Astrocyte (in vitro differentiated cells and primary cell): ENCODE measurements at regions not wholly inside any gene's neighbourhood (a gene's known extent, or its start where the extent isn't known, plus 50 kb on each side); places are given as distances from the start of the nearest gene placed in this dataset.

Source experiments
- DNase-seq: peaks from one replicate; pipeline ENCODE4 v3.0.0-alpha.2; 2010; ENCODE audit warnings: low read depth
- FAIRE-seq: peaks from 2 replicates; lab custom pipeline; 2011; peaks lifted over from hg19 to GRCh38; lab: Jason Lieb, UNC
- H2AFZ ChIP-seq: 2 replicates; pipeline ENCODE4 v1.6.0; 2012; ENCODE audit warnings: low read depth, low read length, inconsistent platforms
- H3K27ac ChIP-seq: 2 replicates; pipeline ENCODE4 v1.5.1; 2011; ENCODE audit warnings: low read depth, low read length, inconsistent platforms
- H3K27me3 ChIP-seq: 2 replicates; pipeline ENCODE4 v1.6.0; 2011; ENCODE audit warnings: low read length, inconsistent platforms; ENCODE audit not compliant: insufficient read depth
- H3K36me3 ChIP-seq: 2 replicates; pipeline ENCODE4 v1.5.1; 2011; ENCODE audit warnings: low read length, inconsistent platforms; ENCODE audit not compliant: insufficient read depth
- H3K4me1 ChIP-seq: 2 replicates; pipeline ENCODE4 v1.5.1; 2011; ENCODE audit warnings: low read length, inconsistent platforms; ENCODE audit not compliant: insufficient read depth
- H3K4me2 ChIP-seq: 2 replicates; pipeline ENCODE4 v1.6.0; 2012; ENCODE audit warnings: low read length, inconsistent platforms
- H3K4me3 ChIP-seq: 2 replicates; pipeline ENCODE4 v1.5.1; 2011; ENCODE audit warnings: low read depth, mild to moderate bottlenecking, low read length, inconsistent platforms; ENCODE audit not compliant: insufficient read depth
- H3K79me2 ChIP-seq: 2 replicates; pipeline ENCODE4 v1.6.0; 2012; ENCODE audit warnings: mild to moderate bottlenecking, low read length, inconsistent platforms; ENCODE audit not compliant: insufficient read depth
- H3K9ac ChIP-seq: 2 replicates; pipeline ENCODE4 v1.6.0; 2012; ENCODE audit warnings: mild to moderate bottlenecking, low read length, inconsistent platforms
- H3K9me3 ChIP-seq: 2 replicates; pipeline ENCODE4 v1.5.1; 2012; ENCODE audit warnings: low read depth, mild to moderate bottlenecking, low read length, inconsistent platforms; ENCODE audit not compliant: insufficient read depth
- H4K20me1 ChIP-seq: 2 replicates; pipeline ENCODE4 v1.6.0; 2012; ENCODE audit warnings: low read length, inconsistent platforms; ENCODE audit not compliant: insufficient read depth
- H3K27ac Mint-ChIP-seq: one replicate; pipeline ENCODE4 v1.8.0; 2021; ENCODE audit warnings: mild to moderate bottlenecking, mixed read lengths; ENCODE audit not compliant: unreplicated experiment
- H3K27me3 Mint-ChIP-seq: one replicate; pipeline ENCODE4 v1.8.0; 2021; ENCODE audit warnings: low read depth, mixed read lengths; ENCODE audit not compliant: unreplicated experiment
- H3K36me3 Mint-ChIP-seq: one replicate; pipeline ENCODE4 v1.8.0; 2021; ENCODE audit warnings: low read depth, mixed read lengths; ENCODE audit not compliant: unreplicated experiment
- H3K4me1 Mint-ChIP-seq: one replicate; pipeline ENCODE4 v1.8.0; 2021; ENCODE audit warnings: low read depth, mixed read lengths; ENCODE audit not compliant: unreplicated experiment
- H3K4me3 Mint-ChIP-seq: one replicate; pipeline ENCODE4 v1.8.0; 2021; ENCODE audit warnings: mild to moderate bottlenecking, moderate library complexity, mixed read lengths; ENCODE audit not compliant: unreplicated experiment
- H3K9me3 Mint-ChIP-seq: one replicate; pipeline ENCODE4 v1.8.0; 2021; ENCODE audit warnings: mild to moderate bottlenecking, mixed read lengths; ENCODE audit not compliant: unreplicated experiment
- CTCF ChIP-seq: IDR thresholded peaks from 2 replicates; pipeline ENCODE4 v1.5.1; 2011; ENCODE audit warnings: low read depth, mild to moderate bottlenecking, inconsistent platforms, low read length, moderate library complexity; ENCODE audit not compliant: insufficient read depth
- EZH2 ChIP-seq: IDR thresholded peaks from 2 replicates; pipeline ENCODE4 v1.6.1; 2012; ENCODE audit warnings: mild to moderate bottlenecking, low read length, inconsistent platforms; ENCODE audit not compliant: insufficient read depth

- DNase-seq (no peak), FAIRE-seq (no peak)
- peaks cover 81% of the 10 kb centered on the region for H3K79me2 ChIP-seq
- Mint-ChIP-seq H3K9me3 (no peaks in the 10 kb centered on the region), H3K36me3 (peaks cover 18% of the 10 kb centered on the region), H3K4me1 (peaks cover 21% of the 10 kb centered on the region), H3K27me3 (no peaks in the 10 kb centered on the region), H3K4me3 (no peak overlapping the region), H3K27ac (no peak overlapping the region)
- H3K36me3 ChIP-seq, result no peaks in the 10 kb centered on the region
- no peak overlapping the region for H3K4me2 ChIP-seq
- no peaks in the 10 kb centered on the region for H3K4me1 ChIP-seq
- no peak overlapping the region for H3K27ac ChIP-seq
- TF ChIP-seq EZH2, result no peak
- no peak for TF ChIP-seq CTCF
- H4K20me1 ChIP-seq, result peaks cover 81% of the 10 kb centered on the region
- H2AFZ ChIP-seq, result no peak overlapping the region
- no peak overlapping the region for H3K4me3 ChIP-seq
- no peaks in the 10 kb centered on the region for H3K9me3 ChIP-seq
- no peak overlapping the region for H3K9ac ChIP-seq
- H3K27me3 ChIP-seq, result no peaks in the 10 kb centered on the region
These were observed 104.8 kb downstream of the RPL27A start for GRCh38 chr11:8787372-8787771.

GRCh38 chr11:8788616-8789015 lies 106.0 kb downstream of the RPL27A start:
- Histone ChIP-seq H3K4me1 (no peaks in the 10 kb centered on the region), H3K9ac (no peak overlapping the region), H3K79me2 (peaks cover 76% of the 10 kb centered on the region), H2AFZ (no peak overlapping the region), H4K20me1 (peaks cover 84% of the 10 kb centered on the region), H3K27me3 (no peaks in the 10 kb centered on the region), H3K4me2 (no peak overlapping the region), H3K4me3 (no peak overlapping the region), H3K27ac (no peak overlapping the region), H3K9me3 (no peaks in the 10 kb centered on the region), H3K36me3 (no peaks in the 10 kb centered on the region)
- peaks cover 21% of the 10 kb centered on the region for H3K4me1 Mint-ChIP-seq
- H3K27me3 Mint-ChIP-seq, result no peaks in the 10 kb centered on the region
- peak overlapping the region; percentile 43 for H3K27ac Mint-ChIP-seq
- DNase-seq (no peak), FAIRE-seq (no peak)
- no peak for TF ChIP-seq EZH2
- H3K9me3 Mint-ChIP-seq, result no peaks in the 10 kb centered on the region
- peak overlapping the region; percentile 62 for H3K4me3 Mint-ChIP-seq
- peaks cover 18% of the 10 kb centered on the region for H3K36me3 Mint-ChIP-seq

DNA sequence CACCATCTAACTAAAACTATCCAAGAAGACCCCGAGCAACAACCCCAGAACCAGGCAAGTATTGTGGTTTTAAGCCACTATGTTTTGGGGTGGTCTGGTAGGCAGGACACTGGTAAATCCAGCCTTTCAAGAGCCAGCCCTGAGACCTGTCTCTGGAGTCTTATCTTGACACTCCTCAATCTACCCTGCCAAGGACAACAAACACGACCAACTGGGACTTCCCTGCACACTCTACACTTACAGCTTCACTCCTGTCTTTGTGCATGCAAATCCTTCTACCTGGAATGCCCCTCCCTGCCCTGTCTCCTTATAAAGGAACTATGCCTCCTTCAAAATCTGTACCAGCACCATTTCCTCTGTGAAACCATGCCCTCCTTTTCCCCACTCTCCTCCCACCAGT lies 107.3 kb downstream of the RPL27A start:
- no peaks in the 10 kb centered on the region for H3K9me3 Mint-ChIP-seq
- DNase-seq (no peak), FAIRE-seq (no peak)
- Histone ChIP-seq H3K9me3 (no peaks in the 10 kb centered on the region), H3K79me2 (peaks cover 76% of the 10 kb centered on the region), H3K36me3 (no peaks in the 10 kb centered on the region), H3K27ac (no peak overlapping the region), H3K9ac (no peak overlapping the region), H3K4me1 (no peaks in the 10 kb centered on the region), H3K4me2 (no peak overlapping the region), H4K20me1 (peaks cover 84% of the 10 kb centered on the region), H3K27me3 (no peaks in the 10 kb centered on the region), H3K4me3 (no peak overlapping the region), H2AFZ (no peak overlapping the region)
- no peak overlapping the region for H3K27ac Mint-ChIP-seq
- TF ChIP-seq CTCF, result no peak
- no peak for TF ChIP-seq EZH2
- H3K36me3 Mint-ChIP-seq, result peaks cover 18% of the 10 kb centered on the region
- peaks cover 21% of the 10 kb centered on the region for H3K4me1 Mint-ChIP-seq
- no peaks in the 10 kb centered on the region for H3K27me3 Mint-ChIP-seq
- no peak overlapping the region for H3K4me3 Mint-ChIP-seq
